Keratinocyte (primary cell): ENCODE measurements at regions not wholly inside any gene's neighbourhood (a gene's known extent, or its start where the extent isn't known, plus 50 kb on each side); places are given as distances from the start of the nearest gene placed in this dataset.

Experiments
- DNase-seq: peaks from one replicate; pipeline ENCODE4 v3.0.0-alpha.2; 2011; ENCODE audit warnings: low read depth, missing footprints, low spot score
- FAIRE-seq: peaks from 2 replicates; lab custom pipeline; 2011; peaks lifted over from hg19 to GRCh38; lab: Jason Lieb, UNC
- H2AFZ ChIP-seq: 2 replicates; pipeline ENCODE4 v1.6.0; 2012; ENCODE audit warnings: low read length, control low read depth, inconsistent platforms; ENCODE audit not compliant: control insufficient read depth
- H3K27ac ChIP-seq: 2 replicates; pipeline ENCODE4 v1.5.1; 2011; ENCODE audit warnings: low read length; ENCODE audit not compliant: control insufficient read depth, insufficient read depth
- H3K27me3 ChIP-seq: 3 replicates; pipeline ENCODE4 v1.6.0; 2011; ENCODE audit warnings: low read length; ENCODE audit not compliant: control insufficient read depth, insufficient read depth; ENCODE audit errors: extremely low read depth
- H3K36me3 ChIP-seq, 2 experiments: 2 replicates in 1 of 2; 3 replicates in 1 of 2; pipeline ENCODE4 v1.5.1; 2011; ENCODE audit warnings: low read length in 2 of 2, mild to moderate bottlenecking in 1 of 2; ENCODE audit not compliant: control insufficient read depth in 2 of 2, insufficient read depth in 2 of 2; ENCODE audit errors: extremely low read depth in 1 of 2
- H3K4me1 ChIP-seq: 3 replicates; pipeline ENCODE4 v1.5.1; 2011; ENCODE audit warnings: low read length; ENCODE audit not compliant: control insufficient read depth, insufficient read depth; ENCODE audit errors: extremely low read depth
- H3K4me2 ChIP-seq: 3 replicates; pipeline ENCODE4 v1.6.0; 2011; ENCODE audit warnings: low read depth, low read length; ENCODE audit not compliant: control insufficient read depth, insufficient read depth; ENCODE audit errors: extremely low read depth
- H3K4me3 ChIP-seq, 3 experiments: fragments of 200-600 bp in 1 of 3; sonication (generic) in 1 of 3; 2 replicates in 2 of 3; 3 replicates in 1 of 3; pipeline ENCODE4 v1.5.1; 2011 to 2016; ENCODE audit warnings: low read length in 3 of 3, mild to moderate bottlenecking in 3 of 3, control low read depth in 2 of 3, inconsistent platforms in 1 of 3, low read depth in 1 of 3, mixed read lengths in 1 of 3, mixed run types in 1 of 3, moderate library complexity in 1 of 3; ENCODE audit not compliant: control insufficient read depth in 2 of 3, insufficient read depth in 2 of 3; ENCODE audit errors: extremely low read depth in 1 of 3
- H3K79me2 ChIP-seq: 2 replicates; pipeline ENCODE4 v1.6.0; 2012; ENCODE audit warnings: low read length; ENCODE audit not compliant: control insufficient read depth, insufficient read depth
- H3K9ac ChIP-seq: 3 replicates; pipeline ENCODE4 v1.6.0; 2011; ENCODE audit warnings: low read length; ENCODE audit not compliant: control insufficient read depth, insufficient read depth; ENCODE audit errors: extremely low read depth
- H3K9me1 ChIP-seq: 3 replicates; pipeline ENCODE4 v1.6.0; 2011; ENCODE audit warnings: low read length; ENCODE audit not compliant: control insufficient read depth, insufficient read depth; ENCODE audit errors: extremely low read depth
- H3K9me3 ChIP-seq: 2 replicates; pipeline ENCODE4 v1.5.1; 2012; ENCODE audit warnings: low read depth, low read length; ENCODE audit not compliant: control insufficient read depth
- H4K20me1 ChIP-seq: 3 replicates; pipeline ENCODE4 v1.6.0; 2011; ENCODE audit warnings: low read length; ENCODE audit not compliant: control insufficient read depth, insufficient read depth; ENCODE audit errors: extremely low read depth
- EZH2 ChIP-seq: IDR thresholded peaks from one replicate; pipeline ENCODE4 v1.6.1; 2012; ENCODE audit warnings: inconsistent platforms, mild to moderate bottlenecking, low read length, moderate library complexity
- dilution Hi-C: fragments of 300-500 bp; cut with MboI; formaldehyde crosslinking; loops from one replicate; pipeline ENCODE4 v1.7.0; 2020; ENCODE audit warnings: low sequenced_read_pairs; ENCODE audit not compliant: extremely low pct_ligation_motif_present
- TF ChIP-seq, protein P1 (sequence below), 3 experiments: IDR thresholded peaks in 1 of 3; conservative IDR thresholded peaks in 1 of 3; optimal IDR thresholded peaks in 1 of 3; 2 replicates in 2 of 3; 3 replicates in 1 of 3; pipeline versions ENCODE3 to v1.5.1; 2011; ENCODE audit warnings: low read length in 3 of 3, mild to moderate bottlenecking in 3 of 3, moderate library complexity in 2 of 3, control low read depth in 1 of 3, inconsistent platforms in 1 of 3; ENCODE audit not compliant: insufficient read depth in 2 of 3; ENCODE audit errors: extremely low read depth in 1 of 3

- DNase-seq (no peak), FAIRE-seq (no peak)
- no peaks in the 10 kb centered on the region for H3K9me1 ChIP-seq
- H3K4me3 ChIP-seq, result no peak overlapping the region
- no peak overlapping the region for H3K4me2 ChIP-seq
- H3K9me3 ChIP-seq, result no peaks in the 10 kb centered on the region
- H2AFZ ChIP-seq, result no peak overlapping the region
- no peaks in the 10 kb centered on the region for H3K27me3 ChIP-seq
- no peaks in the 10 kb centered on the region for H3K4me1 ChIP-seq
- no peaks in the 10 kb centered on the region for H3K79me2 ChIP-seq
- no peaks in the 10 kb centered on the region for H4K20me1 ChIP-seq
- no peak overlapping the region for H3K27ac ChIP-seq
- H3K36me3 ChIP-seq, result no peaks in the 10 kb centered on the region
- no peak overlapping the region for H3K9ac ChIP-seq
- TF ChIP-seq, protein P1, sequence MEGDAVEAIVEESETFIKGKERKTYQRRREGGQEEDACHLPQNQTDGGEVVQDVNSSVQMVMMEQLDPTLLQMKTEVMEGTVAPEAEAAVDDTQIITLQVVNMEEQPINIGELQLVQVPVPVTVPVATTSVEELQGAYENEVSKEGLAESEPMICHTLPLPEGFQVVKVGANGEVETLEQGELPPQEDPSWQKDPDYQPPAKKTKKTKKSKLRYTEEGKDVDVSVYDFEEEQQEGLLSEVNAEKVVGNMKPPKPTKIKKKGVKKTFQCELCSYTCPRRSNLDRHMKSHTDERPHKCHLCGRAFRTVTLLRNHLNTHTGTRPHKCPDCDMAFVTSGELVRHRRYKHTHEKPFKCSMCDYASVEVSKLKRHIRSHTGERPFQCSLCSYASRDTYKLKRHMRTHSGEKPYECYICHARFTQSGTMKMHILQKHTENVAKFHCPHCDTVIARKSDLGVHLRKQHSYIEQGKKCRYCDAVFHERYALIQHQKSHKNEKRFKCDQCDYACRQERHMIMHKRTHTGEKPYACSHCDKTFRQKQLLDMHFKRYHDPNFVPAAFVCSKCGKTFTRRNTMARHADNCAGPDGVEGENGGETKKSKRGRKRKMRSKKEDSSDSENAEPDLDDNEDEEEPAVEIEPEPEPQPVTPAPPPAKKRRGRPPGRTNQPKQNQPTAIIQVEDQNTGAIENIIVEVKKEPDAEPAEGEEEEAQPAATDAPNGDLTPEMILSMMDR (optimal IDR thresholded peaks at IDR 0.05 in 1 of 3, IDR thresholded peaks at IDR 0.05 in 1 of 3, conservative IDR thresholded peaks at IDR 0.05 in 1 of 3; ENCODE audit: extremely low read depth in 1 of 3, insufficient read depth in 2 of 3, low read length in 3 of 3), result no peak
- no peak for TF ChIP-seq EZH2
- dilution Hi-C loops, result no loop called here
Measured at GRCh38 chr6:63418741-63419140, 99.0 kb upstream of the LGSN start.

DNA sequence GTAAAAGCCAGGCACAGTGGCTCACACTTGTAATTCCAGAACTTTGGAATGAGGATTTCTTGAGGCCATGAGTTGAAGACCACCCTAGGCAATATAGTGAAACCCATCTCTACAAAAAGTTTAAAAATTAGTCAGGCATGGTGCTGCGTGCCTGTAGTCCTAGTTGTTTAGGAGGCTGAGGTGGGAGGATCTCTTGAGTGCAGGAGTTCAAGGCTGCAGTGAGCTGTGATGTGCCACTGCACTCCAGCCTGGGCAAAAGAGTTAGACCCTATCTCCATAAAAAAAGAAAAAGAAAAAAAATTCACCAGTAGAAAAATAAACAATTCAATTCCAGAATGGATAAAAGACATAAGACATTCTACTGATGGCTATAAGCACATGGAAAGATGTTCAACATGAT lies 104.9 kb upstream of the LGSN start:
- no peaks in the 10 kb centered on the region for H3K79me2 ChIP-seq
- dilution Hi-C loops, result no loop called here
- H3K36me3 ChIP-seq, result no peaks in the 10 kb centered on the region

More for the DNA sequence above, 104.9 kb upstream of the LGSN start:
- Histone ChIP-seq H2AFZ (no peak overlapping the region), H3K27me3 (no peaks in the 10 kb centered on the region), H3K4me3 (no peak overlapping the region), H3K27ac (no peak overlapping the region), H3K4me2 (no peak overlapping the region), H3K9ac (no peak overlapping the region), H3K9me1 (no peaks in the 10 kb centered on the region), H3K9me3 (no peaks in the 10 kb centered on the region), H4K20me1 (no peaks in the 10 kb centered on the region), H3K4me1 (no peaks in the 10 kb centered on the region)
- FAIRE-seq (no peak), DNase-seq (no peak)
- no peak for TF ChIP-seq EZH2
- TF ChIP-seq, protein P1 (optimal IDR thresholded peaks at IDR 0.05 in 1 of 3, IDR thresholded peaks at IDR 0.05 in 1 of 3, conservative IDR thresholded peaks at IDR 0.05 in 1 of 3; ENCODE audit: extremely low read depth in 1 of 3, insufficient read depth in 2 of 3, low read length in 3 of 3), result no peak
